B cell (primary cell): ENCODE measurements at regions not wholly inside any gene's neighbourhood (a gene's known extent, or its start where the extent isn't known, plus 50 kb on each side); places are given as distances from the start of the nearest gene placed in this dataset.

Experiments used
- ATAC-seq: fragments of 200-7000 bp; cut with Tn5 transposase; one replicate; pipeline ENCODE4 v1.10.0; 2021; ENCODE audit warnings: low read depth, mild to moderate bottlenecking, moderate number of reproducible peaks, moderate library complexity
- CTCF ChIA-PET: fragments of 350-600 bp; sonication (Branson Sonifier 250); formaldehyde crosslinking; loops from one replicate; lab custom pipeline; 2021; ENCODE audit warnings: antibody characterized with exemption, inconsistent platforms; lab: Charles Lee
- POLR2A ChIA-PET: fragments of 350-600 bp; sonication (Branson Sonifier 250); formaldehyde crosslinking; loops from one replicate; lab custom pipeline; 2021; ENCODE audit warnings: antibody characterized with exemption; lab: Charles Lee
- DNase-seq: peaks from one replicate; pipeline ENCODE4 v3.0.0; 2013
- H2AFZ ChIP-seq: 2 replicates; pipeline ENCODE4 v1.6.1; 2012; ENCODE audit warnings: mild to moderate bottlenecking, low read depth, low read length; ENCODE audit not compliant: insufficient read depth, poor library complexity, severe bottlenecking
- H3K27ac ChIP-seq, 2 donors: 1 replicate in 1 of 2; 2 replicates in 1 of 2; pipeline ENCODE4 v1.5.1; 2012 to 2013; ENCODE audit warnings: low read length in 2 of 2, mild to moderate bottlenecking in 2 of 2, moderate library complexity in 1 of 2
- H3K27me3 ChIP-seq, 4 experiments: fragments of 200-600 bp in 1 of 4; sonication (generic) in 1 of 4; replicated peaks in 1 of 4; 1 replicate in 2 of 4; 2 replicates in 2 of 4; pipeline versions ENCODE4 v1.6.1 to v1.7.0; 2013 to 2016; ENCODE audit warnings: low read length in 3 of 4, mild to moderate bottlenecking in 2 of 4, mixed read lengths in 1 of 4, moderate library complexity in 1 of 4; ENCODE audit not compliant: insufficient read depth in 4 of 4, control insufficient read depth in 3 of 4; ENCODE audit errors: control extremely low read depth in 1 of 4
- H3K36me3 ChIP-seq, 2 experiments: replicated peaks in 1 of 2; 1 replicate in 1 of 2; 2 replicates in 1 of 2; pipeline versions ENCODE4 v1.6.1 to v1.7.1; 2013; ENCODE audit warnings: low read length in 1 of 2; ENCODE audit not compliant: insufficient read depth in 2 of 2, control insufficient read depth in 1 of 2; ENCODE audit errors: control extremely low read depth in 1 of 2, extremely low read depth in 1 of 2
- H3K4me1 ChIP-seq, 2 donors: fragments of 200-600 bp in 1 of 2; sonication (generic) in 1 of 2; 1 replicate in 1 of 2; 2 replicates in 1 of 2; pipeline versions ENCODE4 v1.5.1 to v1.6.1; 2013 to 2017; ENCODE audit warnings: low read length in 2 of 2; ENCODE audit not compliant: control insufficient read depth in 2 of 2, insufficient read depth in 2 of 2
- H3K4me2 ChIP-seq: replicated peaks from 2 replicates; pipeline ENCODE3; 2012; ENCODE audit warnings: mild to moderate bottlenecking, low read depth, low read length; ENCODE audit not compliant: poor library complexity, severe bottlenecking
- H3K4me3 ChIP-seq, 5 experiments: fragments of 200-600 bp in 1 of 5; sonication (generic) in 1 of 5; 1 replicate in 3 of 5; 2 replicates in 2 of 5; pipeline versions ENCODE4 v1.5.1 to v1.7.0; 2011 to 2016; ENCODE audit warnings: low read length in 4 of 5, mild to moderate bottlenecking in 4 of 5, low read depth in 2 of 5, control low read depth in 1 of 5, moderate library complexity in 1 of 5; ENCODE audit not compliant: insufficient read depth in 1 of 5; ENCODE audit errors: control extremely low read depth in 1 of 5, extremely low read depth in 1 of 5
- H3K79me2 ChIP-seq: fragments of 200-600 bp; sonication (generic); one replicate; pipeline ENCODE4 v1.6.0; 2016; ENCODE audit warnings: low read length; ENCODE audit not compliant: control insufficient read depth, insufficient read depth
- H3K9ac ChIP-seq: fragments of 200-600 bp; sonication (generic); 2 replicates; pipeline ENCODE4 v1.6.1; 2017; ENCODE audit warnings: mild to moderate bottlenecking, low read length, moderate library complexity
- H3K9me3 ChIP-seq, 3 donors: one replicate each; pipeline versions ENCODE4 v1.6.1 to v1.7.1; 2013; ENCODE audit warnings: low read length in 2 of 3; ENCODE audit not compliant: control insufficient read depth in 2 of 3, insufficient read depth in 1 of 3; ENCODE audit errors: control extremely low read depth in 1 of 3
- H4K20me1 ChIP-seq: 2 replicates; pipeline ENCODE4 v1.6.0; 2012; ENCODE audit warnings: mild to moderate bottlenecking, low read length; ENCODE audit not compliant: insufficient read depth, control insufficient read depth, poor library complexity, severe bottlenecking
- H3K27ac Mint-ChIP-seq: one replicate; pipeline ENCODE4 v1.8.0; 2021; ENCODE audit warnings: mixed read lengths
- H3K27me3 Mint-ChIP-seq: one replicate; pipeline ENCODE4 v1.8.0; 2021; ENCODE audit warnings: mixed read lengths
- H3K4me1 Mint-ChIP-seq: one replicate; pipeline ENCODE4 v1.8.0; 2021; ENCODE audit warnings: mixed read lengths
- H3K4me3 Mint-ChIP-seq: one replicate; pipeline ENCODE4 v1.8.0; 2021; ENCODE audit warnings: mixed read lengths
- H3K9me3 Mint-ChIP-seq: one replicate; pipeline ENCODE4 v1.8.0; 2022; ENCODE audit warnings: mixed read lengths; ENCODE audit not compliant: insufficient read depth
- EZH2 ChIP-seq: IDR thresholded peaks from 2 replicates; pipeline ENCODE4 v1.6.1; 2012; ENCODE audit warnings: borderline replicate concordance, low read depth, mild to moderate bottlenecking, moderate library complexity, low read length; ENCODE audit not compliant: insufficient read depth, poor library complexity, severe bottlenecking
- WGBS: methylation state at CpG from one replicate; pipeline ENCODE4 v1.1.5; 2013; ENCODE audit warnings: missing lambda C conversion rate; ENCODE audit not compliant: insufficient coverage; 5-methylcytosine and 5-hydroxymethylcytosine counted together
- intact Hi-C: fragments of 100-400 bp; cut with micrococcal nuclease; formaldehyde crosslinking; loops from one replicate; pipeline ENCODE4 v1.10.0; 2022
- TF ChIP-seq, protein P1 (sequence below): fragments of 200-600 bp; IDR thresholded peaks from one replicate; pipeline ENCODE4 v1.8.0; 2022; ENCODE audit warnings: antibody characterized with exemption, mild to moderate bottlenecking

DNA sequence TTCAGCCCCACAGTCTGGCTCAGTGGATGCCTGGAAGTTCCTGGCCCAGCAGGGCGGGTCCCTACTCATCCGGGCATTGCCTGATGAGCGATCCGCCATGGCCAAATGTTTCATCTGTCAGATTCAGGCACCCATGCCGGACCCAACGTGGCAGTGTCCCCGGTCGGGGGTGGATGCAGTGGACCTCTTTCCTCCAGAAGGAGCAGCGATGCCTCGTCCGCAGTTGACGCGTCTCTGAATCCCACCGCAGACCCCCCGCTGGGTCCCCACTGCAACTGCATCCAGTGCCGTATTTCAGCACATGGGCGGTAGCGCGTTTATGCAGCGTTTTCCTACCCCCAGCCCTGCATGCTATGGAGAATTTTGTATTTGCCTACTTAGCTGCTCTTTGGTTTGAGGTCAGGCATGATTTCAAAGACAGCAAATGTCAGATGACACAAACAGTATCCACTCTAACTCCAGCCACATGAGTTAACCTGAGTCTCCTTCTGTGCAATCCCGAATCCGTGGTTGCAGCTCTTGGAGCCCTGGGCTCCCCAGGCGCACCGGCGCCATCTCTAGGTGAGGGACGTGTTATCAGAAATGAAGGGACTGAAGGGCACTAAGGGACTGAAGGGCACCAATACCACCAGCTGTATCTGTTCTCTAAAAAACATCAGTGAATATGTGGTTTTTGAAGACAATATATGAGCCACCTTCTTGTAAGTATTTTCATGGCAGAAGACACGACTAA, 72.6 kb upstream of the THBS2 start:
- ChIA-PET CTCF (no interaction called here), POLR2A (no interaction called here)
- Histone ChIP-seq H4K20me1 (no peaks in the 10 kb centered on the region), H3K9me3 (peaks cover 0 to 6% (median 0%) of the 10 kb centered on the region in 3 donors), H3K4me1 (no peaks in the 10 kb centered on the region), H3K27me3 (no peaks in the 10 kb centered on the region), H3K9ac (no peak overlapping the region), H3K27ac (no peak overlapping the region), H3K36me3 (no peaks in the 10 kb centered on the region), H2AFZ (no peak overlapping the region), H3K4me3 (no peak overlapping the region), H3K4me2 (no peak overlapping the region), H3K79me2 (no peaks in the 10 kb centered on the region)
- Mint-ChIP-seq H3K27me3 (peaks cover 10% of the 10 kb centered on the region), H3K9me3 (peaks cover 8% of the 10 kb centered on the region), H3K27ac (no peak overlapping the region), H3K4me1 (no peaks in the 10 kb centered on the region), H3K4me3 (no peak overlapping the region)
- intact Hi-C loops, result no loop called here
- WGBS, result 94% methylated on average over 16 of the region's 27 CpGs
- no peak for TF ChIP-seq EZH2
- TF ChIP-seq, protein P1, sequence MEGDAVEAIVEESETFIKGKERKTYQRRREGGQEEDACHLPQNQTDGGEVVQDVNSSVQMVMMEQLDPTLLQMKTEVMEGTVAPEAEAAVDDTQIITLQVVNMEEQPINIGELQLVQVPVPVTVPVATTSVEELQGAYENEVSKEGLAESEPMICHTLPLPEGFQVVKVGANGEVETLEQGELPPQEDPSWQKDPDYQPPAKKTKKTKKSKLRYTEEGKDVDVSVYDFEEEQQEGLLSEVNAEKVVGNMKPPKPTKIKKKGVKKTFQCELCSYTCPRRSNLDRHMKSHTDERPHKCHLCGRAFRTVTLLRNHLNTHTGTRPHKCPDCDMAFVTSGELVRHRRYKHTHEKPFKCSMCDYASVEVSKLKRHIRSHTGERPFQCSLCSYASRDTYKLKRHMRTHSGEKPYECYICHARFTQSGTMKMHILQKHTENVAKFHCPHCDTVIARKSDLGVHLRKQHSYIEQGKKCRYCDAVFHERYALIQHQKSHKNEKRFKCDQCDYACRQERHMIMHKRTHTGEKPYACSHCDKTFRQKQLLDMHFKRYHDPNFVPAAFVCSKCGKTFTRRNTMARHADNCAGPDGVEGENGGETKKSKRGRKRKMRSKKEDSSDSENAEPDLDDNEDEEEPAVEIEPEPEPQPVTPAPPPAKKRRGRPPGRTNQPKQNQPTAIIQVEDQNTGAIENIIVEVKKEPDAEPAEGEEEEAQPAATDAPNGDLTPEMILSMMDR, result no peak
- no peak for ATAC-seq
- DNase-seq, result no peak

DNA sequence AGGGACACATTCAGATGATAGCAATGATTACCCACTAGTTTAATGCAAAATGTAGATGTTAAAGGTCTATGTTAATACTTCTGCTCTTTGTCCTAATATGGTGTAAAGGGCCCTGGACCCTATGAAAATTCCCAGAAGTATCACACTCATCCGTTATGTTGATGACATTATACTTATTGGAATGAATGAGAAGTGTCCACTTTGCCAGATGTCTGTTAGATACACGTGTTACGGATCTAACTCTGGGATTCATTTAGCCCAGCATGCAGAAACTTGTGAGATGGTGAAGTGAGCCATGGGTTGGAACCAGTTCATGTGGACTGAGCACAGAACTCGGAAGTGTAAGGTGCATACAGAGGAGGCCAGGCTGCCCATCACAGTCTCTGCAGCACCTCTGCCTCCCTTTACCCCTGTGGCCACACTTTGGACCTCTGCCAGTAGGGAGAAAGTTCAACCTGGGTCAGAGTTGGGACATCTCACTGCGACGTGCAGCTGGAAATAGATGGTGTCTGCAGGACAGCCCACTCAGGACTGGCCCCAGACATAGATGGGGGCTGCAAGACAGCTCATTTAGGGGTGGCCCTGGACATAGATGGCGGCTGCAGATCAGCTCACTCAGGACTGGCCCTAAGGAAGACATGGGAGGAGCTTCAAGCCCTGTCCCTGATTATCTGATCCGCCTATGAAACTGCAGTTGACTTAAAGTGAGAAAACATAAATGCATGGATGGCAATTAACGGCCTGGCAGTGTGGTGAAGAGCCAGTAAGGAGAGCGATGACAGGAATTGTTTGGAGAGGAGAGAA, 71.2 kb upstream of the THBS2 start:
- H3K9ac ChIP-seq, result no peak overlapping the region
- intact Hi-C loops, result no loop called here

More for the DNA sequence above, 71.2 kb upstream of the THBS2 start:
- peaks cover 10% of the 10 kb centered on the region for H3K27me3 Mint-ChIP-seq
- DNase-seq, result no peak
- no peaks in the 10 kb centered on the region for H3K4me1 Mint-ChIP-seq
- H3K9me3 Mint-ChIP-seq, result peaks cover 4% of the 10 kb centered on the region
- Histone ChIP-seq H3K9me3 (peaks cover 0 to 6% (median 0%) of the 10 kb centered on the region in 3 donors), H3K36me3 (no peaks in the 10 kb centered on the region), H3K4me3 (no peak overlapping the region), H4K20me1 (no peaks in the 10 kb centered on the region), H3K4me1 (no peaks in the 10 kb centered on the region), H2AFZ (no peak overlapping the region), H3K79me2 (no peaks in the 10 kb centered on the region), H3K27me3 (no peaks in the 10 kb centered on the region), H3K27ac (no peak overlapping the region), H3K4me2 (no peak overlapping the region)
- ChIA-PET POLR2A (no interaction called here), CTCF (no interaction called here)
- TF ChIP-seq, protein P1, result no peak
- TF ChIP-seq EZH2, result no peak
- no peak overlapping the region for H3K4me3 Mint-ChIP-seq
- H3K27ac Mint-ChIP-seq, result no peak overlapping the region
- 89% methylated on average over 8 of the region's 10 CpGs for WGBS
- no peak for ATAC-seq
